ENCODE measurements at regions not wholly inside any gene's neighbourhood (a gene's known extent, or its start where the extent isn't known, plus 50 kb on each side); places are given as distances from the start of the nearest gene placed in this dataset.

DNA sequence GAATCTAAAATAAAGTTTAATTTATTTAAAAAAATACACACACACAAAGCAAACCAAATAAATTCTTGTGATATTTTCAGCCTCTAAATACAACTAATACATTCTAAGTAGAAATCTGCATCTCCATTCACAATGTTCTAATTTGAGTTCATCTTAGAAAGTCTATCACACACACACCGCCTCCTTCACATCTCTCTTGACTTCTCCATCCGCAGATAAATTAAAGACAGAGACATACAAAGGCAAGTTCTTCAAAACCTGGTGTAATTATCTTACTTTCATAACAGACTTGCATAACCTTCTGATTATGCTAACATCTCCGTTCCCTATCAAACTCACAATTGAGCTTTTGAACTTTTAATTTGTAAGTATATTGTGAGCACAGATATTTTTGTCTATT, 657.3 kb downstream of the VGLL3 start:
- DNase-seq (ENCODE audit: low read depth in 2 of 2) = no peak

- no peak for DNase-seq (ENCODE audit: low read depth in 2 of 2)
These were observed 687.0 kb downstream of the VGLL3 start for GRCh38 chr3:86303935-86304334.

- no peak for DNase-seq (ENCODE audit: low read depth in 2 of 2)
These were observed 708.7 kb downstream of the VGLL3 start for GRCh38 chr3:86282106-86282787.

- no peak for DNase-seq (ENCODE audit: low read depth in 2 of 2)
These were observed 721.4 kb downstream of the VGLL3 start for GRCh38 chr3:86269364-86270155.

GRCh38 chr3:86257955-86258641, 732.9 kb downstream of the VGLL3 start:
- no peak for DNase-seq (ENCODE audit: low read depth in 2 of 2)

- no peak for DNase-seq (ENCODE audit: low read depth in 2 of 2)
These were observed 736.5 kb downstream of the VGLL3 start for GRCh38 chr3:86254480-86254879.

GRCh38 chr3:86251781-86252180, 739.2 kb downstream of the VGLL3 start:
- no peak for DNase-seq (ENCODE audit: low read depth in 2 of 2)

- no peak for DNase-seq (ENCODE audit: low read depth in 2 of 2)
These were observed 741.1 kb downstream of the VGLL3 start for GRCh38 chr3:86249833-86250232.

DNA sequence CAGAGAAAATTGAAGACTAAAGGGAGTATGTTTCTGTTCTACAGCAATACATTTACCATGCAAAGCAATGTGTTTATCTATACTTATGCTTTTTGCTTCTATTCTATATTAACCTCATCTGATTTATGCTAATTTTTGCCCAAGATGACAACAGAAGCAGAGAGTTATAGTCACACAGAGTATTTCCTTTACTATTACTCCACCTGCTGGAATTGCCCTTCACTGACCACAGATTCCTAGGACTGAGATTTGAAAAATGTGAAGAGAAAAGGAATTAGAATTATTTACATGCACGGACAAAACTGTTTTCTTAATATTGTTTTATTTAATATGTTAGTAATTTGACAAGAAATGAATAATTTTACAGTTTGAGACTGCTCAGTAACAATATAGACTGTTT, 745.6 kb downstream of the VGLL3 start:
- no peak for DNase-seq (ENCODE audit: low read depth in 2 of 2)

DNA sequence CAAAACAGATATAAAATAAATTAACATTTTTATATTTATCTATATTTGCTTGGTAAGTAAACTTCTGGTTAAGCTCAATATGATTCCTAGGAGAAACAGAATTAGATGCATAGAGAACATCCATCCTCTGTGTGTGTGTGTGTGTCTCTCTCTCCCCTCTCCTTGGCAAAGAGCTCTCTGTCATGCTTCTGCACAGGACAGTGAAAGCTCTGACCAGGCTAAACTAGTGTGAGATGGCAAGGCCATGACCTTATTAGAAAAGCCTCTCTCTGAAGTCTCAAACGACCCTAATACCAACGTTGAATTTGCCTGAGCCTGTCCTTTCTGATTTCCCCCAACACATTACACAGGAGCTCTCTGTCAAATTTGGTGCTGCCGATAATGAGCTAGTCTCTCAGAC, 746.0 kb downstream of the VGLL3 start:
- DNase-seq (ENCODE audit: low read depth in 2 of 2) = no peak

GRCh38 chr3:86239946-86240345, 751.0 kb downstream of the VGLL3 start:
- no peak for DNase-seq (ENCODE audit: low read depth in 2 of 2)

DNA sequence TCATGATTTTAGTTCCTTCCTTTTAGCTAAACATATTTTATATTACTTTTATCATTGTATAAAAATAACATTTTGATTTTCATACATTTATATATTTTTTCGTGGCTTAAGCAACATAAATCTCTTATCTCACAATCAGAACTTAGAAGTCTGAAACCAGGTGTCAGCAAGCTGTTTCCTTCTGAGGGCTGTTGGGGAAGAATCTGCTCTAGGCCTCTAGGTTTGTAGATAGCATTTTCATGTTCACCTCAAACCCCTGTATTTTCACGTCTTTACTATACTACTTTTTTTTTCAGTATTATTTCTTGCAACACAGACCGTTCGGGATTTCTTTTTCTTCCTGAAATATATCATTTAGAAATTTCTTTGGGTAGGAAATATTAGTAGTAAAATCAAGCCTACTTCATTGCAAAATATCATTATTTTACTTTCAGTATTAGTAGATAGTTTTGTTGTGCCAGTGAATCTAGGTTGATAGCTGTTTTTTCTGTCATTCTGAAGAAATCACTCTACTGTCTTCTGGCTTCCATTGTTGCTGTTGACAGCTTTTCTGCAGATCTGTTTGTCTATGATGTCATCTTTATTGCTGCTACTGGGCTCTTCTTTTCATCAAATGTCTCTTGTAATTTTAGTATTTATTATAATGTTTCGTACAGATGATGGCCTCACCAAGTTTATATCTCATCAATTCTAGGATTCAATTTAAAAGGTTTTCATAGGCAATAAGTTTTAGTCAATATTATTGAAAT, 756.3 kb downstream of the VGLL3 start:
- no peak for DNase-seq (ENCODE audit: low read depth in 2 of 2)

DNA sequence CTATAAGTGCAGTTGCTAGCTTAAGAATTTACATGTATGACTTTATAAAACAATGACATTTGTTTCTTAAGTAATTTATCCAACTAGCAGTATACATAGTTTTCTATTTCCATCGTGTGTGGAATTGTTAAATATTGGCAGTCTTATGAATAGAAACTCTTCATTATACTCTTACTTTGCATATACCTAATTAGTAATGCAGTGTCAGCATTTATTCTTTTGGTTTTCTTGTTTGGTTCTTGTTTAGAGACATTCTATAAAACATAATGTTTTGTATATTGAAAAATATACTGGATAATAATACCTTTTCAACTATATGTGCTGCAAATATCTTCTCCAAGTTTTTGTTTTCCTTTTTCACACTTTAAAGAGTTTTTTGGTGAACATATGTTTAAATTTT, 760.2 kb downstream of the VGLL3 start:
- DNase-seq (ENCODE audit: low read depth in 2 of 2) = no peak

DNA sequence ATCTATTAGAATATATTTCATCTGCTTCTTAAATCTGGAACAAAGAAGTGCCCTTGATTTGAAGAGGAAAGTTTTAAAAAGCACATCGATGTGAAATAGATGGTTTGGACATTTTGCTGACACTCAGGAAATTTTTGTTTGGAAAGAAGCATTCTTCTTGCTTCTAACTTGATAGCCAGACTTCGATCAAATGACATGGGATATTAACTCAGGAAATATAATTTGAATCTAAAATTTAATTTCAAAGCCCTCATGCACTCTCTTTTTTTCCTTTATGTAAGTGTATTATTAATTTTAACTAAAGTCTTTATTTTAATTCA, 761.2 kb downstream of the VGLL3 start:
- no peak for DNase-seq (ENCODE audit: low read depth in 2 of 2)

GRCh38 chr3:86229086-86229774, 761.7 kb downstream of the VGLL3 start:
- no peak for DNase-seq (ENCODE audit: low read depth in 2 of 2)

- DNase-seq (ENCODE audit: low read depth in 2 of 2) = no peak
These were observed 762.8 kb downstream of the VGLL3 start for GRCh38 chr3:86228101-86228500.

GRCh38 chr3:86225461-86225860, 765.5 kb downstream of the VGLL3 start:
- no peak for DNase-seq (ENCODE audit: low read depth in 2 of 2)

GRCh38 chr3:86221601-86222000, 769.3 kb downstream of the VGLL3 start:
- no peak for DNase-seq (ENCODE audit: low read depth in 2 of 2)

DNA sequence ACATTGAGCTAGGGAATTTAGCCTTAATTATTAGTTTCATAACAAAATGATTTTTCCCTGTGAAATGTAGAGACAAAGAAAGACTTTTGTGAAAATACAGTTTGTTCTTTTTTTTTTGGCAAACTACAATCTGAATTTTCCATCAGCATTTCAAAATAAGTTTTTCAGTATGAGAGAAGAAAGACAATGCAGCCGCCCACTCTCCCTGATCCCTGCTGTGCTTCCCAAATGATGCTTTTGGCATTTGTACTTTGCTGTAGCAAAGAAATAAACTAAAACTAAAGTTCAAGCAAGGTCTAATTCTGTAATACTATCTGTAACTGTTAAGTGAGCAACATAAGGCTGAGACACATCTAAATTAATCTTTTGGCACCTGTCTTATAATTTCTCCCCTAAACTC, 782.2 kb downstream of the VGLL3 start:
- no peak for DNase-seq (ENCODE audit: low read depth in 2 of 2)

DNA sequence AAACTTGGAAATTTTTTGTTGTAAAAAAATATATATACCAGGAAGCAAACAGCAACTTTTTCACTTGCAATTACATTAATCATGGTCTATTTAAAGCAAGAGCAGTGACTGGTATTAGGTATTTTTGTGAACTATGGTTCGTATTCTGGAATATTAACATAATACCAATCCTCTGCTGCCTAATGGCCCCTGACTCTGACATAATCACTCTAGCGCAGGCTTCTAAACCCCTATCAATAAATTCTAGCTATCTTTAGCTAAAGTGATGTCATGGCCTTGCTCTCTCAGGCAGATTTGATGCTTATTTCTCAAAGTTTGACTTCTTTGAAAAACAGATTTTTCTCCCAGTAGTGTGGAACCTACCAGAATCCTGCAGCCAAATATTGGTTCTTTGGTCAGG, 808.3 kb downstream of the VGLL3 start:
- DNase-seq (ENCODE audit: low read depth in 2 of 2) = no peak

DNA sequence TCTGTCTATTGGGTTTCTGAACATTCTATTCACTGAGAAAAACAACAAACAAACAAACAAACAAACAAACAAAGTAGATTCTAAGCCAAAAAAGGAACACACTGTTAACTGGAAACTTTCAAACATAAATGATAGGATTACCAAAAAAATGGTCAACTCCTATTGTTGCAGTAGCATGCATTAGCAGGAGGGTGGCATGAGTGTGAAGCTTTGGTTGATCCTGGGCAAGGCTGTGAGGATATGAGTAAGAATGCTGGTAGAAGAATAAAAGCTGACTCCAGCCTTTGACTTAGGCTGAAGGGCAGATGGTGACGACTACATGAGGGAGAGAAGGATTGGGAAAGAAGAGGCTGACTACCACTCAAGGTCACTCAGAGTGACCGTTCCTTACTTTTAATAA, 810.3 kb downstream of the VGLL3 start:
- no peak for DNase-seq (ENCODE audit: low read depth in 2 of 2)

DNA sequence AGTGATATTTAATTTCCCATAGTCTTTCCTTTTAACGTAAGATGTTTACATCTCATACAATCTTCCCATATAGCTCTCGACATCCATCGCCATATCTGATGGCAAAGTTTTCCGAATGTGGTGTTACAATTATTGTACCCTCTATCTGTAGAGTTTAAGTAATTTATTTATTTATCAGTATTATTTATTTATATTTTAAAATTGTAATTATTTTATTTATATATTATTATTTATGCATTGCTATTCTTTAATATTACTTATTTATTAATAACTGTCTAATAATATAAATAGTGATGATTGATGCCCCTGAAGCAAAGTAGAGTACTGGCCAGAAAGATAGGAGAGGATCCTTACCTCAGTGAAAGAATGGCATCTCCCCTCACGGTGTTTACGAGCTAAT, 812.9 kb downstream of the VGLL3 start:
- DNase-seq (ENCODE audit: low read depth in 2 of 2) = no peak

All from lung microvascular endothelial cell (primary cell).